ENCODE measurements at regions not wholly inside any gene's neighbourhood (a gene's known extent, or its start where the extent isn't known, plus 50 kb on each side); places are given as distances from the start of the nearest gene placed in this dataset.

DNA sequence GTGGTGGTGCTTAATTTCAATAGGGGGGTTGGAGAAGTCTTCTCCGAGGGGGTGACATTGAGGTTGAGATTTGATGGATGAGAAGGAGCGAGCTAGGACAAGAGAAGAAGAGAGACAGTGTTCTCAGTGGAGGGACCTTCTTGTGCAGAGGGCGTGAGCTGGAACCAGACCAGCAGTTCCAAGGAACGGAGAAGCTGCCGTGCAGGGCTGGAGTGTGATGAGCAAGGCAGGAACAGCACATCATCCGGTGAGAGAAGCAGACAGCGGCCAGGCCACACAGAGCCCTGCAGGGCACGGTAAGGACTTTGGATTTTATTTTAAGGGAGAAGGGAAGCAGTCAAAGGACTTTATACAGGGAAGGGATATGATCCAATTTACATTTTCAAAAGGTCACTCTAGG is 206.9 kb downstream of the MELK start:
- no peaks in the 10 kb centered on the region for H3K9me3 ChIP-seq (ENCODE audit: low read depth, low read length)
- no peak overlapping the region for H3K4me3 ChIP-seq (ENCODE audit: low read length)
- no peaks in the 10 kb centered on the region for H3K4me1 ChIP-seq (ENCODE audit: insufficient read depth, low read length)
- peaks cover 4% of the 10 kb centered on the region for H3K27me3 ChIP-seq (ENCODE audit: insufficient read depth, low read length)

- Histone ChIP-seq H3K27me3 (ENCODE audit: insufficient read depth, low read length) (peaks cover 4% of the 10 kb centered on the region), H3K4me3 (ENCODE audit: low read length) (no peak overlapping the region), H3K9me3 (ENCODE audit: low read depth, low read length) (no peaks in the 10 kb centered on the region), H3K4me1 (ENCODE audit: insufficient read depth, low read length) (no peaks in the 10 kb centered on the region)
These were observed 207.5 kb downstream of the MELK start for GRCh38 chr9:36780186-36780585.

- Histone ChIP-seq H3K4me3 (ENCODE audit: low read length) (no peak overlapping the region), H3K9me3 (ENCODE audit: low read depth, low read length) (no peaks in the 10 kb centered on the region), H3K27me3 (ENCODE audit: insufficient read depth, low read length) (peaks cover 4% of the 10 kb centered on the region), H3K4me1 (ENCODE audit: insufficient read depth, low read length) (no peaks in the 10 kb centered on the region)
These were observed 208.8 kb downstream of the MELK start for GRCh38 chr9:36781533-36781932.
